ENCODE measurements at regions not wholly inside any gene's neighbourhood (a gene's known extent, or its start where the extent isn't known, plus 50 kb on each side); places are given as distances from the start of the nearest gene placed in this dataset.

DNA sequence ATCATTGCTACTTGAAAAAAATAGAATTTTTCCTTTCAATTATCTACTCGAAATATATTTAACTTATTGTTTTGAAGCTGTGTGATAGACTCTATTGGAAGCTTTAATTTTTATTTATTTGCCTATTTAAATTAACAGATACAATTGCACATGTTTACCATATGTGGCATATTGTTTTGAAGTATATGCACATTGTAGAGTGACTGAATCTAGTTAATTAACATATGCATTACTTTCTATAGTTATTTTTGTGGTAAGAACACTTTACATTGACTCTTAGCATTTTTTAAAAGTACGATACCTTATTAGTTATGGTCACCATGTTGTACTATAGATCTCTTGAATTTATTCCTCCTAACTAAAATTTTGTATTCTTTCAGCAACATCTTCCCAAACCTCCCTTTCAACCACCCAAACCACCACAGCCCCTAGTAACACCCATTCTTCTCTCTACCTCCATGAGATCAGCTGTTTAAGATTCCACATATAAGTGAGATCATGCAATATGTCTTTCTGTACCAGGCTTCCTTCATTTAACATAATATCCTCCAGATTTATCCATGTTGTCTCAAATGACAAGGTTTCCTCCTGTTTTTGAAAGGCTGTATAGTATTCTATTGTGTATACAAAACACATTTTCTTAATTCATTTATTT, 58.5 kb upstream of the SPHKAP start:
- TF ChIP-seq, protein P1, sequence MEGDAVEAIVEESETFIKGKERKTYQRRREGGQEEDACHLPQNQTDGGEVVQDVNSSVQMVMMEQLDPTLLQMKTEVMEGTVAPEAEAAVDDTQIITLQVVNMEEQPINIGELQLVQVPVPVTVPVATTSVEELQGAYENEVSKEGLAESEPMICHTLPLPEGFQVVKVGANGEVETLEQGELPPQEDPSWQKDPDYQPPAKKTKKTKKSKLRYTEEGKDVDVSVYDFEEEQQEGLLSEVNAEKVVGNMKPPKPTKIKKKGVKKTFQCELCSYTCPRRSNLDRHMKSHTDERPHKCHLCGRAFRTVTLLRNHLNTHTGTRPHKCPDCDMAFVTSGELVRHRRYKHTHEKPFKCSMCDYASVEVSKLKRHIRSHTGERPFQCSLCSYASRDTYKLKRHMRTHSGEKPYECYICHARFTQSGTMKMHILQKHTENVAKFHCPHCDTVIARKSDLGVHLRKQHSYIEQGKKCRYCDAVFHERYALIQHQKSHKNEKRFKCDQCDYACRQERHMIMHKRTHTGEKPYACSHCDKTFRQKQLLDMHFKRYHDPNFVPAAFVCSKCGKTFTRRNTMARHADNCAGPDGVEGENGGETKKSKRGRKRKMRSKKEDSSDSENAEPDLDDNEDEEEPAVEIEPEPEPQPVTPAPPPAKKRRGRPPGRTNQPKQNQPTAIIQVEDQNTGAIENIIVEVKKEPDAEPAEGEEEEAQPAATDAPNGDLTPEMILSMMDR (IDR thresholded peaks at IDR 0.05): no peak
- no peak for TF ChIP-seq POLR2A (IDR thresholded peaks at IDR 0.05; ENCODE audit: low read depth)
- no peak for TF ChIP-seq EP300 (IDR thresholded peaks at IDR 0.05)
